GM19351 (cell line): ENCODE measurements at regions not wholly inside any gene's neighbourhood (a gene's known extent, or its start where the extent isn't known, plus 50 kb on each side); places are given as distances from the start of the nearest gene placed in this dataset.

Experiments
- ATAC-seq: cut with Tn5 transposase; IDR thresholded peaks from one replicate; pipeline ENCODE4 v1.9.1; 2021; ENCODE audit warnings: mild to moderate bottlenecking, moderate library complexity; ENCODE audit not compliant: unreplicated experiment

- ATAC-seq, result no peak
Observed at GRCh38 chr12:91441246-91441645, 258.6 kb upstream of the DCN start.

- ATAC-seq, result no peak
Observed at GRCh38 chr12:91434081-91434480, 251.5 kb upstream of the DCN start.

- ATAC-seq, result no peak
Observed at GRCh38 chr12:91432755-91433154, 250.1 kb upstream of the DCN start.

GRCh38 chr12:91432089-91432488 lies 249.5 kb upstream of the DCN start:
- ATAC-seq, result no peak

GRCh38 chr12:91424506-91424905 lies 241.9 kb upstream of the DCN start:
- no peak for ATAC-seq

GRCh38 chr12:91423693-91424050 lies 241.1 kb upstream of the DCN start:
- no peak for ATAC-seq

- ATAC-seq, result no peak
Observed at GRCh38 chr12:91422811-91423692, 240.4 kb upstream of the DCN start.

- ATAC-seq, result no peak
Observed at GRCh38 chr12:91422127-91422526, 239.5 kb upstream of the DCN start.

- ATAC-seq, result no peak
Observed at GRCh38 chr12:91419809-91420208, 237.2 kb upstream of the DCN start.

GRCh38 chr12:91418221-91419090 lies 235.8 kb upstream of the DCN start:
- ATAC-seq, result no peak

- no peak for ATAC-seq
Observed at GRCh38 chr12:91417650-91418049, 235.0 kb upstream of the DCN start.

- ATAC-seq, result no peak
Observed at GRCh38 chr12:91414636-91415035, 232.0 kb upstream of the DCN start.

- ATAC-seq, result no peak
Observed at GRCh38 chr12:91413581-91414546, 231.2 kb upstream of the DCN start.

- peak; percentile 37 for ATAC-seq
Observed at GRCh38 chr12:91406920-91407341, 224.3 kb upstream of the DCN start.

- no peak for ATAC-seq
Observed at GRCh38 chr12:91404441-91404840, 221.8 kb upstream of the DCN start.

- no peak for ATAC-seq
Observed at GRCh38 chr12:91401190-91401589, 218.6 kb upstream of the DCN start.

- ATAC-seq, result no peak
Observed at GRCh38 chr12:91400271-91400670, 217.7 kb upstream of the DCN start.

GRCh38 chr12:91397866-91398532 lies 215.4 kb upstream of the DCN start:
- ATAC-seq, result no peak

GRCh38 chr12:91396293-91396692 lies 213.7 kb upstream of the DCN start:
- ATAC-seq, result no peak

GRCh38 chr12:91395628-91396135 lies 213.1 kb upstream of the DCN start:
- no peak for ATAC-seq
